Type B pancreatic cell (in vitro differentiated cells): ENCODE measurements at regions not wholly inside any gene's neighbourhood (a gene's known extent, or its start where the extent isn't known, plus 50 kb on each side); places are given as distances from the start of the nearest gene placed in this dataset.

Experiments
- DNase-seq: peaks from one replicate; pipeline ENCODE4 v3.0.0; 2021; ENCODE audit warnings: mixed read lengths; ENCODE audit not compliant: unreplicated experiment; ENCODE audit errors: extremely low spot score
- H3K27ac Mint-ChIP-seq: 2 replicates; pipeline ENCODE4 v1.8.0; 2021; ENCODE audit warnings: mild to moderate bottlenecking, mixed read lengths
- H3K27me3 Mint-ChIP-seq: 2 replicates; pipeline ENCODE4 v1.8.0; 2021; ENCODE audit warnings: mixed read lengths
- H3K36me3 Mint-ChIP-seq: 2 replicates; pipeline ENCODE4 v1.8.0; 2021; ENCODE audit warnings: mixed read lengths
- H3K4me1 Mint-ChIP-seq: one replicate; pipeline ENCODE4 v1.8.0; 2021; ENCODE audit warnings: mixed read lengths; ENCODE audit not compliant: unreplicated experiment
- H3K4me3 Mint-ChIP-seq: 2 replicates; pipeline ENCODE4 v1.8.0; 2021; ENCODE audit warnings: mild to moderate bottlenecking, mixed read lengths
- H3K9me3 Mint-ChIP-seq: 2 replicates; pipeline ENCODE4 v1.8.0; 2021; ENCODE audit warnings: mixed read lengths
- CTCF ChIP-seq: fragments of 200-600 bp; sonication (generic); conservative IDR thresholded peaks from 2 replicates; pipeline ENCODE4 v1.5.0; 2021; ENCODE audit warnings: antibody characterized with exemption, mild to moderate bottlenecking

- Mint-ChIP-seq H3K4me3 (no peak overlapping the region), H3K27me3 (no peaks in the 10 kb centered on the region), H3K4me1 (no peaks in the 10 kb centered on the region), H3K27ac (no peak overlapping the region), H3K36me3 (no peaks in the 10 kb centered on the region), H3K9me3 (no peaks in the 10 kb centered on the region)
- DNase-seq, result no peak
- no peak for TF ChIP-seq CTCF
Observed at GRCh38 chr1:175818929-175819328, 75.5 kb upstream of the TNR start.

DNA sequence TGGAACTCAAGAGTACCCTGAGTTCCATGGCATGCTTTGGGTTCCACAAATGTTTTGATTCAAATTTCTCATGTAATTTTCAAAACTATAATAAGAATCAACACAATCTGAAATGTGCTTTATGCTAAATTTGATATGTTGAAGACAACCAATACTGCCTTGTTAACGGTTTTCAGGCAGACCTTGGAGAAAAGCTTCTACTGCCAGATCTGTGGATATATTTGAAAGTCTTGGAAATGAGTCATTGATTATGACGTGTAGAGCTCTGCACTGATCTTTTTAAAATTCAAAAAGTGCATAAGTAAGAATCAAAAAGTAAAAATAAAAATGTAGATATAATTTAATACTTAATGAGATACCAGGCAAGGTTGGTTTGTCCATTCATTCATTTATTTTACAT, 74.0 kb upstream of the TNR start:
- no peak for DNase-seq
- H3K4me1 Mint-ChIP-seq, result no peaks in the 10 kb centered on the region
- no peaks in the 10 kb centered on the region for H3K36me3 Mint-ChIP-seq
- H3K27me3 Mint-ChIP-seq, result no peaks in the 10 kb centered on the region
- no peak for TF ChIP-seq CTCF
- no peak overlapping the region for H3K27ac Mint-ChIP-seq
- H3K4me3 Mint-ChIP-seq, result no peak overlapping the region
- no peaks in the 10 kb centered on the region for H3K9me3 Mint-ChIP-seq

- Mint-ChIP-seq H3K9me3 (no peaks in the 10 kb centered on the region), H3K4me3 (no peak overlapping the region), H3K27ac (no peak overlapping the region), H3K27me3 (no peaks in the 10 kb centered on the region), H3K4me1 (no peaks in the 10 kb centered on the region), H3K36me3 (no peaks in the 10 kb centered on the region)
- no peak for DNase-seq
- no peak for TF ChIP-seq CTCF
Observed at GRCh38 chr1:175814885-175815284, 71.5 kb upstream of the TNR start.

DNA sequence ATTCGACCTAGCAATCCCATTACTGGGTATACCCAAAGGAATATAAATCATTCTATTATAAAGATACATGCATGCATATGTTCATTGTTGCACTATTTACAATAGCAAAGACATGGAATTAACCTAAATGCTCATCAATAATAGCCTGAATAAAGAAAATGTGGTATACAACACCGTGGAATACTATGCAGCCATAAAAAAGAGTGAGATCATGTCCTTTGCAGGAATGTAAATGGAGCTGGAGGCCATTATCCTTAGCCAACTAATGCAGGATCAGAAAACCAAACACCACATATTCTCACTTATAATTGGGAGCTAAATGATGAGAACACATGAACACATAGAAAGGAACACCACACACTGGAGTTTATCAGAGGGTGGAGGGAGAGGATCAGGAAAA, 69.5 kb upstream of the TNR start:
- no peak overlapping the region for H3K4me3 Mint-ChIP-seq
- no peak for DNase-seq
- no peaks in the 10 kb centered on the region for H3K9me3 Mint-ChIP-seq
- TF ChIP-seq CTCF, result no peak
- H3K4me1 Mint-ChIP-seq, result peaks cover 3% of the 10 kb centered on the region
- H3K27ac Mint-ChIP-seq, result no peak overlapping the region
- no peaks in the 10 kb centered on the region for H3K36me3 Mint-ChIP-seq
- H3K27me3 Mint-ChIP-seq, result peaks cover 4% of the 10 kb centered on the region

- Mint-ChIP-seq H3K27ac (no peak overlapping the region), H3K36me3 (no peaks in the 10 kb centered on the region), H3K4me1 (peaks cover 3% of the 10 kb centered on the region), H3K9me3 (no peaks in the 10 kb centered on the region), H3K27me3 (peaks cover 7% of the 10 kb centered on the region), H3K4me3 (no peak overlapping the region)
- TF ChIP-seq CTCF, result no peak
- no peak for DNase-seq
Observed at GRCh38 chr1:175810305-175810704, 66.9 kb upstream of the TNR start.

DNA sequence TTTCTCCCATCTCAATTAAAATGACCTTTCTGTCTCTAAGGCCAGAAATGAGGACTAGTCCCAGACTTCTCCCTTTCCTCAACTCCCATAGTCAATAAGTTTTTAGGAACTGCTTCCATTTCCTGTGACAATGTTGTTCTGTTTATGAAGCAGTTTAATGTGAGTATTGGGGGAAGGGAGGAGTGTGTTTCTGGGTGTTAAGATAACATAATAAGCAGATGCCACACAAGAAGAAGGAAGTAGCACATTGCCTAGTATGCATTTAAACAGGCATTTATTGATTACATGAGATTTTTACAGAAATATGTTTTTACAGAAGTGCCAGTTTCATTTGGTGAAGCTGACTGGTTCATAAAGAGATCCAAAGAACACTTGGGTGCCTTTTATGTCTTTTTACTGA, 65.6 kb upstream of the TNR start:
- no peak for DNase-seq
- no peak overlapping the region for H3K27ac Mint-ChIP-seq

More for the DNA sequence above, 65.6 kb upstream of the TNR start:
- H3K27me3 Mint-ChIP-seq, result peaks cover 7% of the 10 kb centered on the region
- no peak overlapping the region for H3K4me3 Mint-ChIP-seq
- H3K4me1 Mint-ChIP-seq, result peaks cover 3% of the 10 kb centered on the region
- no peak for TF ChIP-seq CTCF
- H3K9me3 Mint-ChIP-seq, result no peaks in the 10 kb centered on the region
- H3K36me3 Mint-ChIP-seq, result no peaks in the 10 kb centered on the region
